CD4-positive, CD25-positive, alpha-beta regulatory T cell (primary cell): ENCODE measurements at regions not wholly inside any gene's neighbourhood (a gene's known extent, or its start where the extent isn't known, plus 50 kb on each side); places are given as distances from the start of the nearest gene placed in this dataset.
"Not testable (repeated sequence)": the region's sequence is repeated elsewhere in the genome, so short reads cannot be mapped to it uniquely, and the experiment has no call there.

Experiments used
- ATAC-seq, 2 donors: fragments of 150-1000 bp; cut with Tn5 transposase; one replicate each; pipeline ENCODE4 v1.10.0; 2021; ENCODE audit warnings: low read depth in 2 of 2, moderate number of reproducible peaks in 2 of 2, moderate library complexity in 1 of 2
- DNase-seq, 3 donors: peaks; one replicate each; pipeline versions ENCODE4 v3.0.0 to v3.0.0-alpha.2; 2012 to 2022; ENCODE audit warnings: mixed read lengths in 1 of 3
- H3K27ac ChIP-seq: one replicate; pipeline ENCODE4 v1.7.0; 2013; ENCODE audit warnings: mild to moderate bottlenecking, low read length; ENCODE audit not compliant: insufficient read depth, poor library complexity, severe bottlenecking
- H3K27me3 ChIP-seq: one replicate; pipeline ENCODE4 v1.7.0; 2013; ENCODE audit warnings: low read length; ENCODE audit not compliant: control insufficient read depth, insufficient read depth
- H3K36me3 ChIP-seq: one replicate; pipeline ENCODE4 v1.7.0; 2013; ENCODE audit warnings: mild to moderate bottlenecking, low read length, moderate library complexity; ENCODE audit not compliant: control insufficient read depth, insufficient read depth
- H3K4me1 ChIP-seq: 2 replicates; pipeline ENCODE4 v1.7.0; 2013; ENCODE audit warnings: mild to moderate bottlenecking, low read length; ENCODE audit not compliant: insufficient read depth, control insufficient read depth, poor library complexity, severe bottlenecking
- H3K4me3 ChIP-seq: one replicate; pipeline ENCODE4 v1.7.0; 2013; ENCODE audit warnings: low read depth, mild to moderate bottlenecking, low read length, moderate library complexity
- H3K9me3 ChIP-seq, 2 experiments: 1 replicate in 1 of 2; 2 replicates in 1 of 2; pipeline ENCODE4 v1.7.0; 2013; ENCODE audit warnings: low read length in 2 of 2, mild to moderate bottlenecking in 1 of 2, moderate library complexity in 1 of 2; ENCODE audit not compliant: control insufficient read depth in 2 of 2
- H3K27ac Mint-ChIP-seq, 3 donors: one replicate each; pipeline ENCODE4 v1.8.0; 2020 to 2022; ENCODE audit warnings: mild to moderate bottlenecking in 3 of 3, mixed read lengths in 3 of 3, moderate library complexity in 2 of 3
- H3K27me3 Mint-ChIP-seq: one replicate; pipeline ENCODE4 v1.8.0; 2022; ENCODE audit warnings: mild to moderate bottlenecking, mixed read lengths
- H3K36me3 Mint-ChIP-seq: one replicate; pipeline ENCODE4 v1.8.0; 2020; ENCODE audit warnings: mixed read lengths
- H3K4me1 Mint-ChIP-seq, 4 donors: one replicate each; pipeline ENCODE4 v1.8.0; 2020 to 2022; ENCODE audit warnings: mixed read lengths in 4 of 4, mild to moderate bottlenecking in 1 of 4
- H3K4me3 Mint-ChIP-seq, 4 donors: one replicate each; pipeline ENCODE4 v1.8.0; 2020 to 2022; ENCODE audit warnings: mild to moderate bottlenecking in 4 of 4, mixed read lengths in 4 of 4, moderate library complexity in 3 of 4
- H3K9me3 Mint-ChIP-seq, 7 donors: one replicate each; pipeline ENCODE4 v1.8.0; 2020 to 2022; ENCODE audit warnings: mixed read lengths in 7 of 7, mild to moderate bottlenecking in 3 of 7, moderate library complexity in 2 of 7

DNA sequence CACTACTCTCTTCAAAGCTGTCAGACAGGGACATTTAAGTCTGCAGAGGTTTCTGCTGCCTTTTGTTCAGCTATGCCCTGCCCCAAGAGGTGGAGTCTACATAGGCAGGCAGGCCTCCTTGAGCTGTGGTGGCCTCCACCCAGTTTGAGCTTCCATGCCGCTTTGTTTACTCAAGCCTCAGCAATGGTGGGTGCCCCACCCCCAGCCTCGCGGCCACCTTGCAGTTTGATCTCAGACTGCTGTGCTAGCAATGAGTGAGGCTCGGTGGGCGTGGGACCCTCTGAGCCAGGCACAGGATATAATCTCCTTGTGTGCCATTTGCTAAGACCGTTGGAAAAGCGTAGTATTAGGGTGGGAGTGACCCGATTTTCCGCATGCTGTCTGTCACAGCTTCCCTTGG is 710.0 kb upstream of the RGS18 start:
- not testable (repeated sequence) for DNase-seq, H3K4me3 ChIP-seq, H3K4me3 Mint-ChIP-seq, H3K27me3 Mint-ChIP-seq, H3K9me3 ChIP-seq, H3K36me3 ChIP-seq, H3K27me3 ChIP-seq, H3K27ac ChIP-seq, H3K27ac Mint-ChIP-seq, H3K4me1 ChIP-seq, H3K4me1 Mint-ChIP-seq, ATAC-seq, H3K36me3 Mint-ChIP-seq
- H3K9me3 Mint-ChIP-seq, result peaks cover 4 to 17% (median 14%) of the 10 kb centered on the region in 7 donors

DNA sequence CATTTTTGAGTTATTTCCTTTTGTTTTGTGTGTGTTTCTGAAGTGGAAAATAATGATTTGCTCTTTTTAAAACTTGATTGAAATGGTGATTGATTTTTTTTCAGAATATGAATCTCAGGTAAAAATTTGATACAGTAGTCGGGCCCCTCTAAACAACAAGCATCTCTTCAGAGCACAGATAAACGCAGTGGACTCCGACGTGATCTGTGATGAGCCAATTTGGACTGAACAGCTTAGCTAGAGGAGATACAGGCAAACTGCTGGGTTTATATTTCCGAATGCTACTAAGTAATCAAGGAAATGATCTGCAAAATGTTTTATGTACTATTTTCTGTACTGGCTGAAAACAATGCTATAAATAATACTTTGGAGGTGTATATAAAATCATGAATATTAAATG is 705.7 kb upstream of the RGS18 start:
- no peak overlapping the region for H3K27ac Mint-ChIP-seq
- no peaks in the 10 kb centered on the region for H3K36me3 Mint-ChIP-seq
- H3K9me3 ChIP-seq, result no peaks in the 10 kb centered on the region
- no peak overlapping the region for H3K27ac ChIP-seq
- H3K4me3 Mint-ChIP-seq, result no peak overlapping the region
- ATAC-seq, result no peak
- no peaks in the 10 kb centered on the region for H3K4me1 ChIP-seq
- peaks cover 0 to 23% (median 7%) of the 10 kb centered on the region in 7 donors for H3K9me3 Mint-ChIP-seq
- no peaks in the 10 kb centered on the region for H3K27me3 ChIP-seq
- no peaks in the 10 kb centered on the region for H3K36me3 ChIP-seq
- no peak for DNase-seq
- no peaks in the 10 kb centered on the region for H3K4me1 Mint-ChIP-seq
- H3K4me3 ChIP-seq, result no peak overlapping the region
- no peaks in the 10 kb centered on the region for H3K27me3 Mint-ChIP-seq

DNA sequence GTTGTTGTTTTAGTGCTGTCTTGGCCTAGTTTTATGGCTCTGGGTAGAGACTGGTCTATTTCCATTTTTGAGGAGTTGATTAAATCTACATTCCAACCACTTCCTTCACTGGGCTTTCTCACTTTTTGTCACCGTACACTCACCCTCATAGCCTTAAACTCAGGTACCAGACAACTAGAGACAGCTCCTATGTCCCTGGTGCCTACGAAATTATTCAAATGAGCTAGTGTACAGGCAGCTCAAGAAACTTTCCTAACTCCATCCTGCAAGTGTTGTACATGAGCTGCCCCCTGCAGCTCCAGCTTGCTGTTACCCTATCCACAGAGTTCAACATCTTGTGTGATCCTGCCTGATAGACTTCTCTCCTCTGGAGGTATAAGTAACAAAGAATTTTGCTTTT is 704.8 kb upstream of the RGS18 start:
- no peaks in the 10 kb centered on the region for H3K4me1 ChIP-seq
- no peaks in the 10 kb centered on the region for H3K9me3 ChIP-seq
- H3K4me3 ChIP-seq, result no peak overlapping the region
- H3K36me3 ChIP-seq, result no peaks in the 10 kb centered on the region
- Mint-ChIP-seq H3K4me1 (no peaks in the 10 kb centered on the region), H3K27me3 (no peaks in the 10 kb centered on the region), H3K27ac (no peak overlapping the region), H3K36me3 (no peaks in the 10 kb centered on the region), H3K4me3 (no peak overlapping the region), H3K9me3 (peaks cover 0 to 23% (median 5%) of the 10 kb centered on the region in 7 donors)
- no peaks in the 10 kb centered on the region for H3K27me3 ChIP-seq
- H3K27ac ChIP-seq, result no peak overlapping the region
- DNase-seq, result no peak
- ATAC-seq, result peak in 1 of 2 donors; percentile 16

DNA sequence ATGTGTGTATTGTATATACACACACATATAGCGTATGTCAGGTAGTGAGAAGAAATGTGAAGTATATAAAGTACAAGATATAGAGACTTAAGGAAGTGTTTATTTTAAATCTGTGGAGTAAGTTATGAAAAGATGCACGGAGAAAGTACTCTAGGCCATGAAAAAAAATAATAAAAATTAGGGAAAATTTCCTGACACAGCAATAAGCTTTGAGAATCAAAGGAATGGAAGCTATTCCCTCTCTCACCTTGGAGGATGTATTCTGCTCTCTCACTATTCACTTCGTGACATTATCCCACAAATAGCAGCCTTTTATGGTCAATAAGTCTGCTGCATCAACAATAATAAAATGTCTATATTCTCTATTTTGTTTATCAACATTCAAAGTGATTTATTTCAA is 700.4 kb upstream of the RGS18 start:
- Mint-ChIP-seq H3K4me1 (no peaks in the 10 kb centered on the region), H3K27me3 (no peaks in the 10 kb centered on the region), H3K4me3 (no peak overlapping the region), H3K27ac (no peak overlapping the region), H3K36me3 (no peaks in the 10 kb centered on the region), H3K9me3 (peaks cover 0 to 30% (median 3%) of the 10 kb centered on the region in 7 donors)
- Histone ChIP-seq H3K36me3 (no peaks in the 10 kb centered on the region), H3K4me3 (no peak overlapping the region), H3K27me3 (no peaks in the 10 kb centered on the region), H3K4me1 (no peaks in the 10 kb centered on the region), H3K9me3 (no peaks in the 10 kb centered on the region), H3K27ac (no peak overlapping the region)
- ATAC-seq (no peak), DNase-seq (no peak)

DNA sequence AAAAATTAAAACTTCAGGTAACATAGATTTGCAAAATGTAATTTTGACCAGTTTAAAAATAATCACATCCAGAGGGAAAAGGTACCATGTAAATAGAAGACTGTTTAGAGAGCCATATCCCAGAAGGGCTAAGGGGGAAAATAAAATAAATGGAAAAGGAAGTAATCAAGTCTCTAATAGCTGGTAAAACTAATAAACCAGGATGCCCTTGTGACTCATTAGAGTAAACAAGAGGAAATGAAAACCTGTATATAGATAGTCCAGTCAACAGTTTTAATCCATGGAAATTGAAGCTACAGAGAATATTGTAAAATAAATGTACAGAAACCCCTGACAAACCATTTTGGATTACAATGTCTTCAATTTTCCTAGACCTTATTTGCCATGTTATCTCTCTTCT is 698.0 kb upstream of the RGS18 start:
- no peak for DNase-seq
- Mint-ChIP-seq H3K36me3 (no peaks in the 10 kb centered on the region), H3K9me3 (peaks cover under 1 to 29% (median 3%) of the 10 kb centered on the region in 7 donors), H3K4me1 (no peaks in the 10 kb centered on the region), H3K27me3 (no peaks in the 10 kb centered on the region), H3K4me3 (no peak overlapping the region), H3K27ac (no peak overlapping the region)
- Histone ChIP-seq H3K9me3 (no peaks in the 10 kb centered on the region), H3K27me3 (no peaks in the 10 kb centered on the region), H3K4me1 (no peaks in the 10 kb centered on the region), H3K27ac (no peak overlapping the region), H3K36me3 (no peaks in the 10 kb centered on the region), H3K4me3 (no peak overlapping the region)
- no peak for ATAC-seq

DNA sequence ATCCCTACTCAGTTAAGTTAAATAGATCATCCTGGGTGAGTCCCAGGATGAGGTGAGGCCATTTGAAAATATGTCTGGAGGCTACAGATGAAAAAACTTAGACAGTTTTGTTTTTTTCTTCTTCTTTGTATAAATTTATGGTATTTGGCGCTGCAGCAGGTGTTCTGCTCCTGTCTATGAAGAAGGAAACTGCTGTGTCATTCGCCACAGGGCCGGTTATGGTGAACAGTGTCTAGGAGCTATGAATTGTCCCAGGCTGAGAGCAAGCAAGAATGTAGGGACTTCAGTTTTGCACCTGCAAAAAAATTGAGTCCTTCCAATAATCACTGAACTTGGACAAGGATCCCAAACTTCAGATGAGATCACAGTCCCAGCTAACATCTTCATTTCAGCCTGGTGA is 674.3 kb upstream of the RGS18 start:
- no peak for ATAC-seq
- no peaks in the 10 kb centered on the region for H3K36me3 ChIP-seq
- no peak overlapping the region for H3K27ac ChIP-seq
- no peak overlapping the region for H3K4me3 ChIP-seq
- Mint-ChIP-seq H3K27me3 (no peaks in the 10 kb centered on the region), H3K27ac (no peak overlapping the region), H3K36me3 (no peaks in the 10 kb centered on the region), H3K4me3 (no peak overlapping the region), H3K4me1 (no peaks in the 10 kb centered on the region), H3K9me3 (peaks cover 0 to 31% (median 5%) of the 10 kb centered on the region in 7 donors)
- DNase-seq, result no peak
- H3K4me1 ChIP-seq, result no peaks in the 10 kb centered on the region
- H3K27me3 ChIP-seq, result no peaks in the 10 kb centered on the region
- H3K9me3 ChIP-seq, result no peaks in the 10 kb centered on the region

DNA sequence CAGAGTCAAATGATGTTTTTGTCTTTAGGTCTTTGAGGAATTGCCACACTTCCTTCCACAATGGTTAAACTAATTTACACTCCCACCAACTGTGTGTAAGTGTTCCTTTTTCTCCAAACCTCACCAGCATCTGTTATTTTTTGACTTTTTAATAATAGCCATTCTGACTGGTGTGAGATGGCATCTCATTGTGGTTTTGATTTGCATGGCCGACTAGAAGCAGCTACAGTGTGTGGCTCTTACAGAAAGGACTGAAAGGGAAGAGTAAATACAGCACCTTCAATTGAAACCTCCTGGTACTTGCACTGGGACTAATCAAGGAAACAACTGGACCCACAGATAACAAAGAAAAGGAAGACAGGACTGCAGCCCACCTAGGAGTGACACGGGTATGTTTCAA is 668.0 kb upstream of the RGS18 start:
- H3K36me3 ChIP-seq, result no peaks in the 10 kb centered on the region
- Mint-ChIP-seq H3K27ac (no peak overlapping the region), H3K36me3 (no peaks in the 10 kb centered on the region), H3K27me3 (no peaks in the 10 kb centered on the region), H3K4me3 (no peak overlapping the region), H3K4me1 (no peaks in the 10 kb centered on the region), H3K9me3 (peaks cover 0 to 36% (median 8%) of the 10 kb centered on the region in 7 donors)
- H3K4me3 ChIP-seq, result no peak overlapping the region
- peaks cover 0 to 2% of the 10 kb centered on the region in 2 experiments for H3K9me3 ChIP-seq
- DNase-seq (no peak), ATAC-seq (no peak)
- H3K4me1 ChIP-seq, result no peaks in the 10 kb centered on the region
- H3K27ac ChIP-seq, result no peak overlapping the region
- no peaks in the 10 kb centered on the region for H3K27me3 ChIP-seq

DNA sequence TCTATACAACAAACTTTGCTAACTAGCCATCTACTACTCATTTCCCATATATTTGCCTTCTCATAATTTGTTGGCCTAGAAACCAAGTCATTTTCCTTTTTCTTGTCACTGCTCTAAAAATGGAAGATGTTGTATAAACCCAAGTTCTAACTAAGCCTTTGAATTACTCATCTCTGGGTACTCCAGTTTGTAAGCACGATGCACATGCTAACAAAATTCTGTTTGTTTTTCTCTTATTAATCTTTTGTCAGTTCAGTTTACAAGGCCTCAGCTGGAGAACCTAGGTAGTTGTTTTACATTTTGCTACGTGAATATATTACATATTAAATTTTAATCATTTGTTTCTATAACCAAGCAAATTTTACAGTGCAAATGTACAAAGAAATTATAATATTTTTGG is 663.2 kb upstream of the RGS18 start:
- ATAC-seq (no peak), DNase-seq (no peak)
- no peaks in the 10 kb centered on the region for H3K27me3 ChIP-seq
- no peaks in the 10 kb centered on the region for H3K4me1 ChIP-seq
- H3K27ac ChIP-seq, result no peak overlapping the region
- H3K9me3 Mint-ChIP-seq, result peaks cover 0 to 24% (median under 1%) of the 10 kb centered on the region in 7 donors
- H3K9me3 ChIP-seq, result peaks cover 0 to 2% of the 10 kb centered on the region in 2 experiments
- no peak overlapping the region for H3K4me3 Mint-ChIP-seq
- H3K36me3 Mint-ChIP-seq, result no peaks in the 10 kb centered on the region
- no peaks in the 10 kb centered on the region for H3K4me1 Mint-ChIP-seq
- H3K36me3 ChIP-seq, result no peaks in the 10 kb centered on the region
- no peak overlapping the region for H3K27ac Mint-ChIP-seq
- H3K27me3 Mint-ChIP-seq, result no peaks in the 10 kb centered on the region
- H3K4me3 ChIP-seq, result no peak overlapping the region
